Uterus (tissue), 2 donors: ENCODE measurements at regions not wholly inside any gene's neighbourhood (a gene's known extent, or its start where the extent isn't known, plus 50 kb on each side); places are given as distances from the start of the nearest gene placed in this dataset.

Experiments used
- CTCF ChIP-seq, 4 experiments: fragments of 200-600 bp in 2 of 4; fragments of 450-650 bp in 2 of 4; sonication (generic) in 2 of 4; IDR thresholded peaks; one replicate each; pipeline ENCODE4 v1.5.1; 2016 to 2019; ENCODE audit warnings: antibody characterized with exemption in 4 of 4, mild to moderate bottlenecking in 2 of 4, moderate library complexity in 1 of 4
- POLR2A ChIP-seq, 2 donors: fragments of 450-650 bp; IDR thresholded peaks; one replicate each; pipeline ENCODE4 v1.6.1; 2016; ENCODE audit warnings: antibody characterized with exemption in 2 of 2, mild to moderate bottlenecking in 1 of 2, moderate library complexity in 1 of 2

- no peak for TF ChIP-seq CTCF (IDR thresholded peaks at IDR 0.05)
- TF ChIP-seq POLR2A (IDR thresholded peaks at IDR 0.05): no peak
These were observed 784.9 kb upstream of the LUZP2 start for GRCh38 chr11:23711981-23712380.
